ENCODE measurements at regions not wholly inside any gene's neighbourhood (a gene's known extent, or its start where the extent isn't known, plus 50 kb on each side); places are given as distances from the start of the nearest gene placed in this dataset.
"Not testable (repeated sequence)": the region's sequence is repeated elsewhere in the genome, so short reads cannot be mapped to it uniquely, and the experiment has no call there.

- Histone ChIP-seq H3K4me1 (ENCODE audit: insufficient read depth, poor library complexity, severe bottlenecking) (no peaks in the 10 kb centered on the region), H3K9me3 (ENCODE audit: severe bottlenecking) (no peaks in the 10 kb centered on the region), H3K27me3 (ENCODE audit: insufficient read depth, poor library complexity, severe bottlenecking) (no peaks in the 10 kb centered on the region), H3K27ac (ENCODE audit: poor library complexity, severe bottlenecking) (no peak overlapping the region), H3K4me3 (ENCODE audit: severe bottlenecking) (no peak overlapping the region), H3K36me3 (ENCODE audit: low read depth) (no peaks in the 10 kb centered on the region)
- ATAC-seq (ENCODE audit: low read depth) (no peak), DNase-seq (ENCODE audit: low spot score) (no peak)
- no peak for TF ChIP-seq CTCF (IDR thresholded peaks at IDR 0.05; ENCODE audit: poor library complexity, severe bottlenecking)
Observed at GRCh38 chr1:188719735-188720134, 1757.9 kb downstream of the BRINP3 start.

DNA sequence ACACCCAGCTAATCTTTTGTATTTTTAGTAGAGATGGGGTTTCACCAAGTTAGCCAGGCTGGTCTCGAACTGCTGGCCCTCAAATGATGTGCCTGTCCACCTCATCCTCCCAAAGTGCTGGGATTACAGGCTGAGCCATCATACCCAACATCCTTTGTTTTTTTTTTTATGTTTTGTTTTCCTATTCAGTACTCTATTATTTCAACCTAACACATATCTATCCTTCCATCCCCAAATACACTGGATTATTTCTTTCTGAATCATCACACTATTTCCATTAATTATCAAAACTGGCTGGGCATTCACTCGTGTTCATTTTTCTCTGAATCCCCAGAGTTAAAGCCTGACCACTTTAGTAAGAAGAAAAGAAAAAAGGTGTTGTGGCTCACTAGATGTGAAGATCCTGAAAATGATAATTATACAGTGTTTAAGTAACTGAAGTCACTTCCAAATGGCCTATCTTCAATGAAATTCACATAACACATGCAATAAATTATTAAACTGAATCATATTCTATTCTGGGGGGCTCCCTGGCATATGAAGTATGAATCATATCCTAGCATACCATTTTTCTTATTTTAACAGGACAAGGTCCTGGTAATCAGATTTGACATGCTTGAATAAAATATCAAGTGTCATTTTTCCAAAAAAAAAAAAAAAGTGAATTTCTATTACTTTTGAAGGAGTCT, 1754.2 kb downstream of the BRINP3 start:
- H3K27ac ChIP-seq (ENCODE audit: poor library complexity, severe bottlenecking) = no peak overlapping the region
- TF ChIP-seq CTCF (IDR thresholded peaks at IDR 0.05; ENCODE audit: poor library complexity, severe bottlenecking) = no peak

DNA sequence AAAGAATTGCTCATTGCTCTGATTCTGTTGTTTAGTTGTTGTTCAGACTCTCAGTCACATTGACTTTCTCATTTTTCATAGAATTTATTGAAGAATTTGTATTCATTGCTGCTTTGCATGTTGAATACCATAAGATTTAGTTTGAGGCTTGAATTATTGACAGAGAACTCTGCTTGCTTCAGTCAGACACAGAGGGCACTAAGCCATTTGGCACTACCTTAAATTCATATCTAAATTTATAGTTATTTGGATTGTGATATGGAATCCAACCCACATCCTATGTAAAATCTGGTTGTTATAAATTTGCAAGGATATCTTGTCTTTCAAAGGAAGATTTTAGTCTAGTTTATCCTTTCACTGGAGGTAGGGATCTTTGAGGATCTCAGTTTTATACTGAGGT, 1748.6 kb downstream of the BRINP3 start:
- no peak for ATAC-seq (ENCODE audit: low read depth)
- Histone ChIP-seq H3K27me3 (ENCODE audit: insufficient read depth, poor library complexity, severe bottlenecking) (no peaks in the 10 kb centered on the region), H3K4me1 (ENCODE audit: insufficient read depth, poor library complexity, severe bottlenecking) (no peaks in the 10 kb centered on the region), H3K4me3 (ENCODE audit: severe bottlenecking) (no peak overlapping the region), H3K36me3 (ENCODE audit: low read depth) (no peaks in the 10 kb centered on the region), H3K27ac (ENCODE audit: poor library complexity, severe bottlenecking) (no peak overlapping the region), H3K9me3 (ENCODE audit: severe bottlenecking) (no peaks in the 10 kb centered on the region)
- no peak for DNase-seq (ENCODE audit: low spot score)
- TF ChIP-seq CTCF (IDR thresholded peaks at IDR 0.05; ENCODE audit: poor library complexity, severe bottlenecking) = no peak

More for the DNA sequence above, 1754.2 kb downstream of the BRINP3 start:
- H3K36me3 ChIP-seq (ENCODE audit: low read depth) = no peaks in the 10 kb centered on the region
- ATAC-seq (ENCODE audit: low read depth) (no peak), DNase-seq (ENCODE audit: low spot score) (no peak)
- H3K4me3 ChIP-seq (ENCODE audit: severe bottlenecking) = no peak overlapping the region
- no peaks in the 10 kb centered on the region for H3K9me3 ChIP-seq (ENCODE audit: severe bottlenecking)
- H3K4me1 ChIP-seq (ENCODE audit: insufficient read depth, poor library complexity, severe bottlenecking) = no peaks in the 10 kb centered on the region
- H3K27me3 ChIP-seq (ENCODE audit: insufficient read depth, poor library complexity, severe bottlenecking) = no peaks in the 10 kb centered on the region

- Histone ChIP-seq H3K27me3 (ENCODE audit: insufficient read depth, poor library complexity, severe bottlenecking) (no peaks in the 10 kb centered on the region), H3K36me3 (ENCODE audit: low read depth) (no peaks in the 10 kb centered on the region), H3K27ac (ENCODE audit: poor library complexity, severe bottlenecking) (no peak overlapping the region), H3K9me3 (ENCODE audit: severe bottlenecking) (no peaks in the 10 kb centered on the region), H3K4me1 (ENCODE audit: insufficient read depth, poor library complexity, severe bottlenecking) (no peaks in the 10 kb centered on the region), H3K4me3 (ENCODE audit: severe bottlenecking) (no peak overlapping the region)
- no peak for TF ChIP-seq CTCF (IDR thresholded peaks at IDR 0.05; ENCODE audit: poor library complexity, severe bottlenecking)
- ATAC-seq (ENCODE audit: low read depth) = no peak
- no peak for DNase-seq (ENCODE audit: low spot score)
Observed at GRCh38 chr1:188735567-188735966, 1742.1 kb downstream of the BRINP3 start.

DNA sequence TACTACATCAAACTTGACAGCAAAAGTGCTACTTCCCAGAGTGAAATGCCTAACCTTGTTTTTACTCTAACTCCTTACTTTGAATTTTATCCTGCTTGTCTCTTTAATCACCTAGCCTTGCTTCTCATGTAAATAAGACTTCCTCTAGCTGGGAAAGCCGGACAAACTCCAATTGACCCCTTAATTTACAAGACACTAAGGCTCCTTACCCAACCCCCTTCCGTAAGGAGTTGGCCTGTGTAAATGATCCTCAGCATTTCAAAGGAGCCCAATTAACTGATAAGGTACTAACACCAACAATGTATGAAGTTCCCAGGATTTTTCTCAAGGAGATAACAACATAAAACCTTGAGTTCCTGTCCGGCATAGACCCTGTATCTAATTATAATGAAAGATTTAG, 1728.4 kb downstream of the BRINP3 start:
- H3K27ac ChIP-seq (ENCODE audit: poor library complexity, severe bottlenecking); DNase-seq (ENCODE audit: low spot score); H3K36me3 ChIP-seq (ENCODE audit: low read depth); H3K4me3 ChIP-seq (ENCODE audit: severe bottlenecking); H3K9me3 ChIP-seq (ENCODE audit: severe bottlenecking); ATAC-seq (ENCODE audit: low read depth); H3K27me3 ChIP-seq (ENCODE audit: insufficient read depth, poor library complexity, severe bottlenecking); H3K4me1 ChIP-seq (ENCODE audit: insufficient read depth, poor library complexity, severe bottlenecking): not testable (repeated sequence)

DNA sequence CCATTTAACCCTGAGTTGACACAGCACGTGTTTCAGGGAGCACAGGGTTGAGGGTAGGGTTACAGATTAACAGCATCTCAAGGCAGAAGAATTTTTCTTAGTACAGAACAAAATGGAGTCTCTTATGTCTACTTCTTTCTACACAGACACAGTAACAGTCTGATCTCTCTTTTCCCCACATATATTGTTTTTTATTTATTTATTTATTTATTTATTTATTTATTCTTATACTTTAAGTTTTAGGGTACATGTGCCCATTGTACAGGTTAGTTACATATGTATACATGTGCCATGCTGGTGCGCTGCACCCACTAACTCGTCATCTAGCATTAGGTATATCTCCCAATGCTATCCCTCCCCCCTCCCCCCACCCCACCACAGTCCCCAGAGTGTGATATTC, 1725.6 kb downstream of the BRINP3 start:
- DNase-seq (ENCODE audit: low spot score); H3K4me1 ChIP-seq (ENCODE audit: insufficient read depth, poor library complexity, severe bottlenecking); H3K4me3 ChIP-seq (ENCODE audit: severe bottlenecking); ATAC-seq (ENCODE audit: low read depth); H3K36me3 ChIP-seq (ENCODE audit: low read depth); H3K9me3 ChIP-seq (ENCODE audit: severe bottlenecking); H3K27me3 ChIP-seq (ENCODE audit: insufficient read depth, poor library complexity, severe bottlenecking); H3K27ac ChIP-seq (ENCODE audit: poor library complexity, severe bottlenecking): not testable (repeated sequence)

GRCh38 chr1:188757747-188758146, 1719.9 kb downstream of the BRINP3 start:
- not testable (repeated sequence) for H3K4me3 ChIP-seq (ENCODE audit: severe bottlenecking); H3K36me3 ChIP-seq (ENCODE audit: low read depth); ATAC-seq (ENCODE audit: low read depth); H3K9me3 ChIP-seq (ENCODE audit: severe bottlenecking); H3K4me1 ChIP-seq (ENCODE audit: insufficient read depth, poor library complexity, severe bottlenecking); DNase-seq (ENCODE audit: low spot score); H3K27me3 ChIP-seq (ENCODE audit: insufficient read depth, poor library complexity, severe bottlenecking); H3K27ac ChIP-seq (ENCODE audit: poor library complexity, severe bottlenecking)
